ENCODE measurements at regions not wholly inside any gene's neighbourhood (a gene's known extent, or its start where the extent isn't known, plus 50 kb on each side); places are given as distances from the start of the nearest gene placed in this dataset.

DNA sequence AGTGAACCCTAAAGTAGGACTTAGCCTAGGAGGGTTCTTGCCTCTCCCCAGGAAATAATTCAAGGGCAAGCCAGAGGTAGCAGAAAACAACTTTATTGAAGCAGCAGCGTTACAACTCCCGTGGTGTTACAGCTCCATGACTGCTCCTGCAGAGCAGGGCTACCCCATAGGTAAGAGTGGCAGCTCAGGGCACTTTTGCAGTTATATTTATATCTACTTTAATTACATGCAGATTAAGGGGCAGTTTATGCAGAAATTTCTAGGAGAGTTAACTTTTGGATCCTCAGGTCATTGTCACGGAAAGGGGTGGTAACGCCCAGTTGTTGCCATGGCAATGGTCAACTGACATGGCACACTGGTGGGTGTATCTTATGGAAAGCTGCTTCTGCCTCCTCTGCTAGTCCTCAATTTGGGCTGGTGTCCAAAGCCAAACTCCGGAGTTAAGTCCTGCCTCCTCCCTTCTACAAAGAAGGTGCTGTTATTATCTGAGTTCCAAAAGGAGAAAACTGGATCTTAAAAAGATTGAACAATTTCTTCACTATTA lies 1413.0 kb downstream of the DSC3 start (continued):
- TF ChIP-seq, protein P1, sequence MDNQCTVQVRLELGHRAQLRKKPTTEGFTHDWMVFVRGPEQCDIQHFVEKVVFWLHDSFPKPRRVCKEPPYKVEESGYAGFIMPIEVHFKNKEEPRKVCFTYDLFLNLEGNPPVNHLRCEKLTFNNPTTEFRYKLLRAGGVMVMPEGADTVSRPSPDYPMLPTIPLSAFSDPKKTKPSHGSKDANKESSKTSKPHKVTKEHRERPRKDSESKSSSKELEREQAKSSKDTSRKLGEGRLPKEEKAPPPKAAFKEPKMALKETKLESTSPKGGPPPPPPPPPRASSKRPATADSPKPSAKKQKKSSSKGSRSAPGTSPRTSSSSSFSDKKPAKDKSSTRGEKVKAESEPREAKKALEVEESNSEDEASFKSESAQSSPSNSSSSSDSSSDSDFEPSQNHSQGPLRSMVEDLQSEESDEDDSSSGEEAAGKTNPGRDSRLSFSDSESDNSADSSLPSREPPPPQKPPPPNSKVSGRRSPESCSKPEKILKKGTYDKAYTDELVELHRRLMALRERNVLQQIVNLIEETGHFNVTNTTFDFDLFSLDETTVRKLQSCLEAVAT (IDR thresholded peaks at IDR 0.05): no peak
- TF ChIP-seq CHD1 (IDR thresholded peaks at IDR 0.05; ENCODE audit: low read depth, low read length): no peak

- no peak overlapping the region for H3K9ac ChIP-seq (ENCODE audit: control insufficient read depth, insufficient read depth, low read length)
- H3K27ac ChIP-seq (ENCODE audit: control insufficient read depth, insufficient read depth): no peak overlapping the region
- DNase-seq (ENCODE audit: low read depth, low spot score): no peak
- intact Hi-C loops (cut with micrococcal nuclease; ENCODE audit: unreplicated experiment) (no loop called here), in situ Hi-C loops (cut with MboI) (no loop called here)
- no peaks in the 10 kb centered on the region for H3K9me3 ChIP-seq (replicated peaks; ENCODE audit: control insufficient read depth, insufficient read depth, low read length)
- ChIA-PET POLR2A (no interaction called here), CTCF (no interaction called here), RAD21 (ENCODE audit: unreplicated experiment) (no interaction called here), SMC1A (ENCODE audit: uncharacterized antibody, unreplicated experiment) (no interaction called here)
- no peaks in the 10 kb centered on the region for H3K79me2 ChIP-seq (ENCODE audit: control insufficient read depth, insufficient read depth, low read length)
- no peaks in the 10 kb centered on the region for H3K27me3 ChIP-seq (replicated peaks in 1 of 2; ENCODE audit: control insufficient read depth in 2 of 2, insufficient read depth in 2 of 2, low read length in 1 of 2)
- no peaks in the 10 kb centered on the region for H3K4me1 ChIP-seq (ENCODE audit: control insufficient read depth, insufficient read depth, low read length)
- no peak overlapping the region for H3K4me3 ChIP-seq
- no peaks in the 10 kb centered on the region for H3K36me3 ChIP-seq (ENCODE audit: control insufficient read depth in 2 of 2, insufficient read depth in 2 of 2, low read length in 1 of 2)
- no peak overlapping the region for H2AFZ ChIP-seq (ENCODE audit: control insufficient read depth, low read depth, low read length)
- H3K4me2 ChIP-seq (ENCODE audit: control insufficient read depth, insufficient read depth): no peak overlapping the region
- no peak for ATAC-seq
- no TSS peak for BruUV-seq (replicated peaks)
- FAIRE-seq: no peak
- no peaks in the 10 kb centered on the region for H4K20me1 ChIP-seq (ENCODE audit: control insufficient read depth, insufficient read depth)
- TF ChIP-seq MTA3 (IDR thresholded peaks at IDR 0.05; ENCODE audit: borderline replicate concordance, low read length) (no peak), CUX1 (IDR thresholded peaks at IDR 0.05; ENCODE audit: insufficient replicate concordance, low read depth, low read length) (no peak), NFYB (IDR thresholded peaks at IDR 0.05; ENCODE audit: insufficient read depth, low read depth, low read length) (no peak), IKZF1 (conservative IDR thresholded peaks at IDR 0.05) (no peak), ZNF207 (IDR thresholded peaks at IDR 0.05; ENCODE audit: borderline replicate concordance) (no peak), RAD51 (IDR thresholded peaks at IDR 0.05) (no peak), SKIL (IDR thresholded peaks at IDR 0.05; ENCODE audit: low read depth, poor library complexity, severe bottlenecking) (no peak), NFXL1 (IDR thresholded peaks at IDR 0.05; ENCODE audit: borderline replicate concordance) (no peak)
- TF ChIP-seq, protein P2, sequence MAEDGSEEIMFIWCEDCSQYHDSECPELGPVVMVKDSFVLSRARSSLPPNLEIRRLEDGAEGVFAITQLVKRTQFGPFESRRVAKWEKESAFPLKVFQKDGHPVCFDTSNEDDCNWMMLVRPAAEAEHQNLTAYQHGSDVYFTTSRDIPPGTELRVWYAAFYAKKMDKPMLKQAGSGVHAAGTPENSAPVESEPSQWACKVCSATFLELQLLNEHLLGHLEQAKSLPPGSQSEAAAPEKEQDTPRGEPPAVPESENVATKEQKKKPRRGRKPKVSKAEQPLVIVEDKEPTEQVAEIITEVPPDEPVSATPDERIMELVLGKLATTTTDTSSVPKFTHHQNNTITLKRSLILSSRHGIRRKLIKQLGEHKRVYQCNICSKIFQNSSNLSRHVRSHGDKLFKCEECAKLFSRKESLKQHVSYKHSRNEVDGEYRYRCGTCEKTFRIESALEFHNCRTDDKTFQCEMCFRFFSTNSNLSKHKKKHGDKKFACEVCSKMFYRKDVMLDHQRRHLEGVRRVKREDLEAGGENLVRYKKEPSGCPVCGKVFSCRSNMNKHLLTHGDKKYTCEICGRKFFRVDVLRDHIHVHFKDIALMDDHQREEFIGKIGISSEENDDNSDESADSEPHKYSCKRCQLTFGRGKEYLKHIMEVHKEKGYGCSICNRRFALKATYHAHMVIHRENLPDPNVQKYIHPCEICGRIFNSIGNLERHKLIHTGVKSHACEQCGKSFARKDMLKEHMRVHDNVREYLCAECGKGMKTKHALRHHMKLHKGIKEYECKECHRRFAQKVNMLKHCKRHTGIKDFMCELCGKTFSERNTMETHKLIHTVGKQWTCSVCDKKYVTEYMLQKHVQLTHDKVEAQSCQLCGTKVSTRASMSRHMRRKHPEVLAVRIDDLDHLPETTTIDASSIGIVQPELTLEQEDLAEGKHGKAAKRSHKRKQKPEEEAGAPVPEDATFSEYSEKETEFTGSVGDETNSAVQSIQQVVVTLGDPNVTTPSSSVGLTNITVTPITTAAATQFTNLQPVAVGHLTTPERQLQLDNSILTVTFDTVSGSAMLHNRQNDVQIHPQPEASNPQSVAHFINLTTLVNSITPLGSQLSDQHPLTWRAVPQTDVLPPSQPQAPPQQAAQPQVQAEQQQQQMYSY (CRISPR knock-in tag; IDR thresholded peaks at IDR 0.05): no peak
Observed at GRCh38 chr18:29626094-29626493, 1416.4 kb downstream of the DSC3 start.
